ENCODE measurements at regions not wholly inside any gene's neighbourhood (a gene's known extent, or its start where the extent isn't known, plus 50 kb on each side); places are given as distances from the start of the nearest gene placed in this dataset.
"Not testable (repeated sequence)": the region's sequence is repeated elsewhere in the genome, so short reads cannot be mapped to it uniquely, and the experiment has no call there.

DNA sequence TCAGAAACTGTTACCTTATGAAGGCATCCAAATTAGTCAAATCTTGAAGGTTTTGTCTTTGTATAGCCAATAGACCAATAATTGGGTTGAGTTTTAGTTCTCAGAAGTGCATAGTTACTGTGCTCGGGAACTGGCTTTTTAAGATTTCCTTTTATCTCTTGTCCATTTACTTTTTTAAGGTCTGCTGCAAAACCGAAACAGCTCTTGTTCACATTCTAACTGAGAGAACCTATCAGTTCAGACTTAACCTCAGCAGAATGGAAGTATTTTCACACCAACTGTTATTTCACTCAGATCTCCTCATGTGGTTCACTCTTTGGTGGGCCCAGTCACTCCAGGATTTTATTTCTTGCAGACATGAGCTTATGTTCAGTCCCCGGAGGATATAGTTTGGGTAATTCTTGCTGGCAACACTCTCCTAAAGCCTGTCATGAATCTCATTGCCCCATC is 55.5 kb downstream of the TPBG start:
- DNase-seq = no peak

DNA sequence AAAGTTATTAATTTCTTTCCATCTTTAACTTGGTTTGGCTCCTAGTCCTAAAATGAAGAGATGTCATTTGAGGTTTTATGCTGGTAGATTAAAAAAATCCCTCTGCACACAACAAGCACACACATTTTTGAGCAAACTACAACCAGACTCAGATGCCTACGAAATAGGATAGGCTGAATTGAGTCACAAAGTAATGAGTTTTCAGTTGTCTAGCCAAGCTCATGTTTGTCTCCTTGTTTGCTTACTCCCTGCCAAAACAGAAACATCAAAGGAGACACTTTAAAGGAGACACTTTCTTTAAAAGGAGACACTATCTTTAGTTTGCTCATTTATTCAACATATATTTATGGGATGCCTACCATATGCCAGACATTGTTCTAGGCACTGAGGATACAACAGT is 56.2 kb downstream of the TPBG start:
- DNase-seq = peak; percentile 71

DNA sequence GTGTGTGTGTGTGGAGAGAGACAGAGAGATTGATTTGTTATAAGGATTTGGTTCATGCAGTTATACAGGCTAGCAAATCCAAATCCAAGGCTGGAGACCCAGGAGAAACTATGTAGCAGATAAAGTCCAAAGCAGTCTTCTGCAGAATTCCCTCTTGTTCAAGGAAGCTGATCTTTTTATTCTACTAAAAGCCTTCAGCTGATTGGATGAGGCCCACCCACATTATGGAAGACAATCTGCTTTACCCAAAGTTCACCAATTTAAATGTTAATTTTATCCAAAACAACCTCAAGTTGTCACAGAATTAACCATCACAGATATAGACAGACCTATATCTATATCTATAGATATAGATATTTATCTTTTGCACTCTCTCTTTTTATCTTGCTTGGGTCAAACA is 67.0 kb downstream of the TPBG start:
- DNase-seq = no peak

DNA sequence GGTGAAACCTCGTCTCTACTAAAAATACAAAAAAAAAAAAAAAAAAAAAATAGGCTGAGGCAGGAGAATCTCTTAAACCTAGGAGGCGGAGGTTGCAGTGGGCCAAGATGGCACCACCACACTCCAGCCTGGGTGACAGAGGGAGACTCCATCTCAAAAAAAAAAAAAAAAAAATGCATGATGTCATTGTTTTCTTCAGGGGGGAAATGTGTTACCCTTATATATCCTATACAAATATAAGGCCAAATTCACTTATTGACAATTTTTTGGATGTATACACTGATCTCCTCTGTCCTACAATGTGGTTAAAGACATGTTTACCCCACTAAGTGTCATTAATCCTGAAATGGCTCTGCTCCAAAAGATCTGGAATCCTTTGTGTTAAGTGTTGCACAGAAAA is 73.1 kb downstream of the TPBG start:
- DNase-seq = peak; percentile 84

DNA sequence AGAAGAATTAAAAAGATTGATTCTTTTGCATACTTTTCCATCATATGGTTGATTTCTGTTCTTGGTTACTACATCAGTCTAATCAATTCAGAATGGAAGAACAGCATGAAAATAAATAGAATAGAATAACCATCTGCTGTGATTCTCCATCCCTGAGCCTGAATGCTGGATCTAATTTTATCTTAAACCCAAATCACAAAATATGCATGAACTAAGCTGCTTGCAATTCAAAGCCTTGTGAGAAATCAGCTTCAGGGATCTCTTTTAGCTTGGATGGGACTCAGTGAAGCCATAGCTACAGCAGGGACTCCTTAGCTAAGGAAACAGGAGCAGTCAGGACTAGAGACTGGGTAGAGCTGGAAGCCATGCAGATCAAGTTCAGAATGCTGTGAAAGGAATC is 74.1 kb downstream of the TPBG start:
- DNase-seq = no peak

DNA sequence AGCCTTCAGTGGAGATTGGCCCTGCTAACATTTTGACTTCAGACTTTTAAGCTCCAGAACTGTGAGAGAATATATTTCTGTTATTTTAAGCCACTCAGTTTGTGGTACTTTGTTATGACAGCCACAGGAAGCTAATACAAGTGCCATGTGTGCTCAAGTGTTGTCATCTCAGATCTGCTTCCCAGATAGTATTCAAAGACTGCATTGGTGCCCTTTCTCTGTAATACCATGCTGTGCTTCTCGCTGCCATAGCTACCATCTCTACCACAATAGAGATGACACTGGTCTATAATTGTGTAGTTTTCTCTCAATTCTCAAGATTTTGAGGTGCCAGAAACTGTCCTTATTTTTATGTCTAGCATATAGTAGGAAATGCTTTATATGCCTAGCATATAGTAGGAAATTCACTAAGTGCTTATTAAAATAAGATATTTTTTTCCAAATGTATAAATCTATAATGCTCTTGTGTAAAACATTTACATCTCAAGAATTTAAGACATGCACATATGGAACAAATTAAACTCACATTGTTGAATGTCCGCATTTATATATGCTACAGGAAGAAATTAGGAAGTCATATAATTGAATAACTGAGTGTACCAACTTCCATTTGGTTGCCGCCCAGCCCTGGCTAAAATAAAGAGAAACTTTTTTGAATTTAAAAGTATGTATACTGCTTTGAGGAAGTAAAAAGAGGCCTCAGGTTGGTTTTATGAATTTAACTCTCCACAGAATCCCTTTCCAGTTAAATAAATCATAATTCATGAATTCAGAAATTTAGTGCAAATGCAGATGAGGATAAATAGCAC is 77.6 kb downstream of the TPBG start:
- peak; percentile 65 for DNase-seq

DNA sequence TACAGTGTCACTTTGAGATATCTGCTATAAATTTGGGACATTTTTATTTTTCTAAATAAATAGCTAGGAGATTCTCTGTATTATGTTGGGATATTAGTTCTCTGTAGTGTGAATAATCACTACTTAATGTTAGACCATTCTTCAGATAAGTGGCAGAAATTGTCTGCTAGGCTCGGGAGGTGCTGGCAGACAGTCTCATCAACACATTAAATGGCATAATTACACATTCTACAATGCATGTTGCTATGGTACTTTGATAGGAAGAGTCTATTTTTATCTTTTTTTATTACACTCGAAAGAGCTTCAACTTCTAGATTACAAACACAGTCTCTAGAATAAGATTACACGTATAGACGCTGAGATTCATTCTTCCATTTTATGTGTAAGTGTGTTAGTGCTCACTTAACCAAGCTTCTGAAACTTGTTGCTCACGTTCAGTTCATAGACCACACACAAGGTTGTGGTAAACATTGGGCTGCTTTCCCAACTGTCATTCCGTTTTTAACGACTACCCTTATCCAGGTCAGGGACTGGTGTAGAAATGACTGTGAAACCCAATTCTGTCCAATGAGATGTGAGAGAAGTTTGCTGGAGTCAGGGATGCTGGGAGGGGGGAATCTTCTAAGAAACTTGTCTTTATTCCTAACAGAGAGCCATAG is 78.6 kb downstream of the TPBG start:
- no peak for DNase-seq

DNA sequence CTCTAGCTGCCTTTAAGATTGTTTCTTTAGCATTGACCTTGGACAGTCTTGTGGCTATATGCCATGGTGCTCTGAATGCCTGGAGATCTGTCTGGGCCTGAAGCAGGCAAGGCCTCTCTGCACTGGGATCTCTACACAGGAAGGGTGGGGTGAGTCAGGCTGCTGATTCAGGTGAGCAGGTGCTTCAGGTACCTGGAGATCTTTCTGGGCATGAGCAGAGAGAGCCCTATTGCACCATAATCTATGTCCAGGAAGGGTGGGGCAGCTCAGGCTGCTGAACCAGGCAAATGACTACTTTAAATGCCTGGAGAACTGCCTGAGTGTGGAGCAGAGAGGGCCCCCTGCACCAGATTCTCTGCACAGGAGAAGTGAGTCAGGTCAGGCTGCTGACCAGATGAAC is 94.5 kb downstream of the TPBG start:
- no peak for DNase-seq

DNA sequence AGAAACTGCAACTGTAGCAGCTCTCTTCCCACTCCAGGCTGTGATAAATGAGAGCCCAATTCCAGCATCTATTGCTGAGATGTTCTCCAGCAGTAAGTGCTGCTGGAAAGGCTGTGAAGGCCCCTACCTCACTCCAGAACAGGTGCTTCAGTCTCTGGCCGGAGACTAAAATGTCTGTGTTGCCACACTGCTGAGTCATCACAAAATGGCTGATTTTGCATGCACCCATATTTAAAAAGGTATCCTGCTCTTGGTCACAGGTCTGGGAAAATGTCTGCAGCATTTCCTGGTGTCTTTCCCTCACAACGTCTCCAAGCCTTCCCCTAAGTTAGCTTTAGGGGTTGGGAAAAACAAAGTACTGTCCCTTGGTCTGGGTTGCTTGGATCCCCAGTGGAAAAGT is 95.1 kb downstream of the TPBG start:
- no peak for DNase-seq

DNA sequence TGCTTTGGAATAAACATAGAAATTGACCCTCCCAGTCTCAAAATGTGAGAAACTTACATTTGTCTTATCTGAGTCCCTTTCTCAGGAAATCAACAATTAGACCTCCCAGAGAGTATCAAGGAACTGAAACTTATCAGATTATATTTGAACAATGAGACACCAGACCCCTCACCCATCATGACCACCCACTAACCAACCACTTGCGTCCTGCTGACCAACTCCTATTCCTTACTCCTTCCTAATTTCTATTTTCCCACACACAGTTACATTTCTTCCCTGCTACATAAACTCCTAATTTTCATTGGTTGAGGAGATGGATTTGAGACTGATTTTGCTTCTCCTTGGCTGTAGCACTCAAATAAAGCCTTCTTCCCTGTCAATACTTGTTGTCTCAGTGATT is 97.9 kb downstream of the TPBG start:
- no peak for DNase-seq

DNA sequence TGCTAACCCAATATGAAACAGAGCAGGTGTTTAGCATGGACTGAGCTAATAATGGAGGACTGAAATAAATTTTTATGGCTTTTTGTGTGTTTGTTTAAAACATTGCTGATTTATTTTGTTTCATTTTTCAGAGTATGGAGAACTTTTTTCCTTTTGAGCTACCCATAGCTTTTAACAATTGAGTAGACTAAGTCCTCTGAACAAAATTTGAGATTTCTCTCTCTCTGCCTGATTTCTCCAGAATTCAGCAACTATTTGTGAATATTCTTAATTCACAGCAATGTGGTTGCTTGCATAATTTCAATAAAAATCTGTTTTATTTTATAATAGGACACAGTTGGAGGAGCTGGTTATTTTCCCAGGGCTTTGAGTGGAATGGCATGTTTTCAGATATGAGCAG is 103.7 kb downstream of the TPBG start:
- no peak for DNase-seq

DNA sequence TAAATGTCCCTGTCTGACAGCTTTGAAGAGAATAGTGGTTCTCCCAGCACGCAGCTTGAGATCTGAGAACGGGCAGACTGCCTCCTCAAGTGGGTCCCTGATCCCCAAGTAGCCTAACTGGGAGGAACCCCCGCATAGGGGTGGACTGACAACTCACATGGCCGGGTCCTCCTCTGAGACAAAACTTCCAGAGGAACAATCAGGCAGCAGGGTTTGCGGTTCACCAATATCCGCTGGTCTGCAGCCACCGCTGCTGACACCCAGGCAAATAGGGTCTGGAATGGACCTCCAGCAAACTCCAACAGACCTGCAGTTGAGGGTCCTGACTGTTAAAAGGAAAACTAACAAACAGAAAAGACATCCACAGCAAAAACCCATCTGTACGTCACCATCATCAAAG is 106.5 kb downstream of the TPBG start:
- not testable (repeated sequence) for DNase-seq

DNA sequence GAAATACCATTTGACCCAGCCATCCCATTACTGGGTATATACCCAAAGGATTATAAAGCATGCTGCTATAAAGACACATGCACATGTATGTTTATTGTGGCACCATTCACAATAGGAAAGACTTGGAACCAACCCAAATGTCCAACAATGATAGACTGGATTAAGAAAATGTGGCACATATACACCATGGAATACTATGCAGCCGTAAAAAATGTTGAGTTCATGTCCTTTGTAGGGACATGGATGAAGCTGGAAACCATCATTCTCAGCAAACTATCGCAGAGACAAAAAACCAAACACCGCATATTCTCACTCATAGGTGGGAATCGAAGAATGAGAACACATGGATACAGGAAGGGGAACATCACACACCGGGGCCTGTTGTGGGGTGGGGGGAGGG is 111.5 kb downstream of the TPBG start:
- not testable (repeated sequence) for DNase-seq

DNA sequence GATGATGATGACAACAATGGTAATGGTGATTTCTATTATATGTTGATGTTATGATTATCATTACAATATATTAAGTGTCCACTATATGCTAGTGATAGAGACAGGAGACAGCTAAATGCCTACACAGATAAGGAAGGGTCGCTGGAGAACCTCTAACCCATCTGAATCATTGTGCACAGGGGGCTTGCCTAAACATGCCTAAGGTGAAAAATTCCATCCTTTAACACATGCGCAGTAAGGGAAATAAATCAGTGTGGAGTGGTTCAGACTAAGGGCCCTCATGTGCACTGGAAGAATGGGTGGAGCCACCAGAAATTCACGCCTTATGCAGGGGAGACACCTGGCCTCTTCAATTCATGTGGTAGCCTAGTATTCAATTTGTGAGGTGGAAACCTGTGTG is 120.4 kb downstream of the TPBG start:
- DNase-seq = no peak

DNA sequence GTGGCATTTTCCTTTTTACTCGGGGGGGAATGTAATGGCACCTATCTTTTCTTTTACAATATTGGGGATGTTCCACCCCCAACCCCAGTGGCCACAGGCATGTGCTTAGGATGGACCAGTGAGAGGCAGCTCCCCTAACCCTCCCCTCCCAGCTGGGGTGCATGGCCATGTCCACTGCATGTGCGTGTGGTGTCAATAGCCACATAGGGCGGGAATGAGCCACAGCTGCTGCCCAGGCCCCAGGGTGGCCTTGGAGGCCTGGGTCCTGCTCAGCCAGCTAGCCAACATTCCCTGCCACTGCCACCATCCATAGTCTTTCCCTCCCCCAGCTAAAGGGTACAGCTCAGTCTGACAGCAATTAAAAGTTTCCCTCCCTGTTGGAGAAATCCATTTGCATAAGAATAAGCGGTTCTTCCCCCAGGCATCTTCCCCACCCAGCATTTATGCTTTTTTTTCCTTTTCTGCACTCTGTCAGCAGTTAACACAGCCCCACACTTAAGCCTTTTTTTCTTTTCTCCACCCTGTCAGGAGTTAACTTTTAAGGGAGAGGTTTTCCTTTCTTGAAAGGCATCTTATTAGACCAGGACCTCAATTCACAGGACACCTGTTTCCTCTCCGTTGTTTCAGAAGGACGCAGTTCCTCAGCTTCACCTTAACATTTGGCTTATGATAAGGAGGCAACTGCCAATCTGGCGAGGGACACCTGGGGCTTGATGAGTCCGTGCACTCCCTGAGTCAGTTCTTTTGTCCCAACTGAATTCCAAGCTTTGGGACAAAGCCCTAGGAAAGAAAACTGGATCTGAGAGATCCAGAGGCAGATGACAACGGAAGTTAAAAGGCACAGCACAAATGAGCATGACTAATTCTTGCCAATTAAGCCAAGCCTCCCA is 121.4 kb downstream of the TPBG start:
- no peak for DNase-seq

DNA sequence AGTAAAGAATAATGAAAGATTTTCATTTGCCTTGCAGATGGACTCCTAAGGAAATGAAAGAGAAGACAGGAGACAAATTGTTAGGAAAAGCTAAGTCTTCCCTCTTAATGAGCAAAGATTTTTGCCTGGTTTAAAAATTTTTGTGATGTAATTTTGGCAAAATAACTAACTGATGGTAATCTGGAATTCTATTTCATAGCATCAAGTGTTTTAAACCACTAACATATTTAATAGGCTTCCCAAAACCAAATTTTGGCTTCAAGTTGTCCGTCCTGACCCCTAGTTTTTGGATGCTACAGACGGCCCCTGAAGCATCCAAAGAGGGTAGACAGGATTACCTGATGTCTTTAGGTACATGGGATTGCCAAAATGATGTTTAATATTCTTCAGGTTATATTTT is 124.3 kb downstream of the TPBG start:
- no peak for DNase-seq

DNA sequence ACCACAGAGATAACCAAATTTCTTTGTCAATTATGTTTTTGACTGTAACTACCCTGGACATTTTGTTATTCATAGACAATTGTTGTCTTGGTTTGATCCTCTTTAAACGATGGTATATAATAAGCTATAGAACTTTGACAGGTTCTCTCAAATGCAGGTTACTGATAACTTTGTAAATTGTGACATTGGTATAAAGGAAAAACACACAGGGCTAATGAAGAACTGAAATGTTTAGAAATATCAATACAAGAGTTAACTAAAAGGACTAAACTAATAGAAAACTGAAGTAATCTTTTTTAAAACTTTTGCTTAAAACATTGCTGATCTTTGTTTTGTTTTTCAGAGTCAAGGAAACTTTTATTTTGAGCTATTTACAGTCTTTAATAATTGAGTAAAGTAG is 124.8 kb downstream of the TPBG start:
- no peak for DNase-seq

DNA sequence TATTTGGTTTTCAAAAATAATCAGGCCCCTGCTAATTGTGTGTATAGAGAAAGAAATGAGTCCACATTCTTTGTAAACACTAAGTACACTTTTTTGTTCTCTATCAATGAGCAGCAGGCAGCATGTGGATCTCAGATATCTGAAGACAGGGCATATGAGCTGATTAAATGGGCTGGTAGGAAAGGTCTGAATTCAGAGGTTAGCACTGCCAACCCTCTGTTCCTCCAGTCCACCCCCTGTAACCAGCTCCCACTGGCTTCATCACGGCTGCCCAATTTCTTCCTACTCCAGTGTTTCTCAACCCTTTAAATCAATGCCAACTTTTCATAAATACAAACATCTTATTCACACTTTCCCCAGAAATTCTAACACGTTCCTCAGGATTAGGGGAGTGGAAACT is 128.5 kb downstream of the TPBG start:
- DNase-seq = no peak

DNA sequence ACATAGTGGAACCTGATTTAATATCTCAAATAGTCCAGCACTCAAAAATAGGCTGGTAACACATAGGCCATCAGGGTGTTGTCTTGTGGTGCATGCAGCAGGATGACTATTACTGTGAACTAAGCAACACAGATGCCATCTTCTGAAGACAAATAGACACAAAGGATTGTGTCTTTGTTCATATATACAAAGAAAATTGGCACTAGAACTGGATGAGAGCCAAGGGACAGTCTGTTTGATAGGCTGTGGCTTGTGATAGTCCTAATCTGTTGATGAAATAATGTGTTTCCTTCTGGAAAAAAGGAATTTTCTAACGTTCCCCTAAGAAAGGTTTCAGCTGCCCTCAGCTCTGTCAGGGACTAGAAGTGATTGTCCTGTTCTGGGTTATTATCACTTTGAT is 129.8 kb downstream of the TPBG start:
- peak; percentile 77 for DNase-seq

DNA sequence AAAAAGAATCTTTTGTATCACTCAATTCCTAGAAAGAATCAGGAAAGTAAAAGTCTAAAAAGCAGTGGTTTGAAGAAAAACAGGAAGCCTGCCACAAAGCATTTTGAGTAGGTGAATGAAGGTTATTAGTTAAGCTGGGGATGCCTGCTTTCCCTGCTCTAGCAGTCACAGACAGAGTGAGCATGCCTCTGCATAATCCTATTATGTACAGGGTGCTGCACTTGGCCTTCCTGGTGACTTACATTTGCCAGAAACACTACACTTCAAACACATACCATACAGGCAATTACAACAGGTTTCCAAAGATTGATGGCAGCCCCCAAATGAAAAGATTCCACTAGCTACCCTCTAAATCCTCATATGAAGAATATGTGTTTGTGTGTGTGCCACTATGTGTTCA is 130.8 kb downstream of the TPBG start:
- DNase-seq = no peak

DNA sequence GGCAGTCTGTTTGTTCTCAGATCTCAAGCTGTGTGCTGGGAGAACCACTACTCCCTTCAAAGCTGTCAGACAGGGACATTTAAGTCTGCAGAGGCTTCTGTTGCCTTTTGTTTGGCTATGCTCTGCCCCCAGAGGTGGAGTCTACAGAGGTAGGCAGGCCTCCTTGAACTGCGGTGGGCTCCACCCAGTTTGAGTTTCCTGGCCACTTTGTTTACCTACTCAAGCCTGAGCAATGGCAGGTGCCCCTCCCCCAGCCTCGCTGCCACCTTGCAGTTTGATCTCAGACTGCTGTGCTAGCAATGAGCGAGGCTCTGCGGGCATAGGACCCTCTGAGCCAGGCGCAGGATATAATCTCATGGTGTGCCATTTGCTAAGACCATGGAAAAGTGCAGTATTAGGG is 138.3 kb downstream of the TPBG start:
- peak; percentile 45 for DNase-seq

DNA sequence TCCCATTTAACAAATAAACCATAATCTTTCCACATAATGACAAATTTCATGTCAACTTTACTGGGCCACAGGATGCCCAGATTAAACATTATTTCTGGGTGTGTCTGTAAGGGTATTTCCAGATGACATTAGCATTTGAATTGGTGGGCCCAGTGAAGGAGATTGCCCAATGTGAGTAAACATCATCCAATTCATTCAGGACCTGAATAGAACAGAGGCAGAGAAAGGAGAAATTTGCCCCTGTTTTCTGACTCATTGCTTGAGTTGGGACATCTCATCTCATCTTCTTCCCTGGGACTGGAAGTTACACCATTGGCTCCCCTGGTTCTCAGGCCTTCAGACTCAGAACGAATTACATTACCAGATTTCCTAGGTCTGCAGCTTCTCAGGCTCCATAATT is 142.9 kb downstream of the TPBG start:
- no peak for DNase-seq

DNA sequence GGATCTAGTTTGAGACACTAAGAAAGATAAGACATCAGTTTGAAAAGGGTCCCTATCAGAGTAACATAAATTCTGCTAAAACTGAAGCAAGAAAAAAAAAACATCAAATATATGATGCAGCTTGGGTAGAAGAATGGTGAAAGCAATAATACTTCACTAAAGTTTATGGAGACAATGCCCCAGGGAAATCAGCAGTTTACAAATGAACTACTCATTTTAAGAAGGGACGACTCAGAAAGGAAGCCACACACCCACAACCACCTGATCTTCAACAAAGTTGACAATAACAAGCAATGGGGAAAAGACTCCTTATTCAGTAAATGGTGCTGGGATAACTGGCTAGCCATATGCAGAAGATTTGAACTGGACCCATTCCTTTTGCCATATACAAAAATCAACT is 143.5 kb downstream of the TPBG start:
- DNase-seq = no peak

DNA sequence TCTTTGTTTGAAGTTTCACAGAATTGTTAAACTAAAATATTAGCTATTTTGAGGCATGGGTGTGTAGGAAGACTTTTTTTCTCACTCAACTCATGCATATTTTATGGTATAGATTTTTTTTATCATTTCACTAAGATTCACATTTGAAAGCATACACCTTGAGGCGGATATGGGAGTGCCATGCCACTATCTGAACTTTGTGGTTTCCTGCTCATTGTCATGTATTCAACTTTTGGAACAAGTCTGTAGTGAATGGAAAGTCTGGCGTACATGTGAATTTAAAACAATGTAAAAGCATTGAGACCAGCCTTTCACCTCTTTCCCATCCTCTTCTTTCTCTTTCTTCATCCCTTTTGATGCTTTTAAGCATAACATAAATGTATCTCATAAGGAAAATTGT is 147.9 kb downstream of the TPBG start:
- DNase-seq = no peak
